CD14-positive monocyte (primary cell): ENCODE measurements at regions not wholly inside any gene's neighbourhood (a gene's known extent, or its start where the extent isn't known, plus 50 kb on each side); places are given as distances from the start of the nearest gene placed in this dataset.

ENCODE experiments used
- DNase-seq, 3 donors: peaks; one replicate each; pipeline ENCODE4 v3.0.0-alpha.2; 2011 to 2022
- H2AFZ ChIP-seq: 2 replicates; pipeline ENCODE4 v1.6.0; 2012; ENCODE audit warnings: mild to moderate bottlenecking, low read depth, low read length, inconsistent platforms; ENCODE audit not compliant: insufficient read depth, poor library complexity, severe bottlenecking
- H3K27ac ChIP-seq, 2 donors: 1 replicate in 1 of 2; 2 replicates in 1 of 2; pipeline ENCODE4 v1.5.1; 2012 to 2013; ENCODE audit warnings: low read length in 2 of 2, control low read depth in 1 of 2, inconsistent platforms in 1 of 2, low read depth in 1 of 2, mild to moderate bottlenecking in 1 of 2
- H3K27me3 ChIP-seq, 2 donors: one replicate each; pipeline versions ENCODE4 v1.6.0 to v1.6.1; 2011 to 2013; ENCODE audit warnings: low read length in 2 of 2; ENCODE audit not compliant: control insufficient read depth in 2 of 2, insufficient read depth in 2 of 2
- H3K36me3 ChIP-seq, 2 donors: replicated peaks in 1 of 2; 1 replicate in 1 of 2; 2 replicates in 1 of 2; pipeline versions ENCODE4 v1.5.1 to v1.6.1; 2012 to 2013; ENCODE audit warnings: low read length in 2 of 2, control low read depth in 1 of 2, inconsistent platforms in 1 of 2, mild to moderate bottlenecking in 1 of 2; ENCODE audit not compliant: insufficient read depth in 2 of 2, control insufficient read depth in 1 of 2
- H3K4me1 ChIP-seq, 2 donors: 1 replicate in 1 of 2; 2 replicates in 1 of 2; pipeline versions ENCODE4 v1.5.1 to v1.6.1; 2012 to 2013; ENCODE audit warnings: low read length in 2 of 2, control low read depth in 1 of 2, inconsistent platforms in 1 of 2, mild to moderate bottlenecking in 1 of 2, moderate library complexity in 1 of 2; ENCODE audit not compliant: insufficient read depth in 2 of 2, control insufficient read depth in 1 of 2
- H3K4me2 ChIP-seq: replicated peaks from 2 replicates; pipeline ENCODE3; 2012; ENCODE audit warnings: low read length, moderate library complexity, mild to moderate bottlenecking; ENCODE audit not compliant: poor library complexity, severe bottlenecking; ENCODE audit errors: extremely low read depth
- H3K4me3 ChIP-seq, 3 experiments: fragments of 200-600 bp in 1 of 3; sonication (generic) in 1 of 3; replicated peaks in 1 of 3; 1 replicate in 2 of 3; 2 replicates in 1 of 3; pipeline ENCODE4 v1.5.1; 2011 to 2013; ENCODE audit warnings: low read length in 3 of 3, mild to moderate bottlenecking in 3 of 3, control low read depth in 2 of 3, low read depth in 2 of 3, inconsistent platforms in 1 of 3, moderate library complexity in 1 of 3
- H3K79me2 ChIP-seq: 2 replicates; pipeline ENCODE4 v1.6.0; 2012; ENCODE audit warnings: mild to moderate bottlenecking, control low read depth, inconsistent platforms, low read length, moderate library complexity; ENCODE audit not compliant: insufficient read depth
- H3K9ac ChIP-seq: 2 replicates; pipeline ENCODE4 v1.6.0; 2017; ENCODE audit warnings: low read length, mild to moderate bottlenecking; ENCODE audit not compliant: insufficient read depth, poor library complexity, severe bottlenecking
- H3K9me3 ChIP-seq, 2 donors: replicated peaks in 1 of 2; 1 replicate in 1 of 2; 2 replicates in 1 of 2; pipeline versions ENCODE4 v1.5.1 to v1.6.1; 2012 to 2013; ENCODE audit warnings: low read length in 2 of 2, control low read depth in 1 of 2; ENCODE audit not compliant: control insufficient read depth in 1 of 2, insufficient read depth in 1 of 2
- H4K20me1 ChIP-seq: 2 replicates; pipeline ENCODE4 v1.6.0; 2012; ENCODE audit warnings: mild to moderate bottlenecking, low read length, control low read depth, moderate library complexity; ENCODE audit not compliant: insufficient read depth
- H3K27ac Mint-ChIP-seq, 7 donors: one replicate each; pipeline ENCODE4 v1.8.0; 2020; ENCODE audit warnings: mild to moderate bottlenecking in 7 of 7, mixed read lengths in 7 of 7, moderate library complexity in 6 of 7, inconsistent platforms in 2 of 7
- H3K27me3 Mint-ChIP-seq, 3 donors: one replicate each; pipeline ENCODE4 v1.8.0; 2021 to 2022; ENCODE audit warnings: low read depth in 3 of 3, mild to moderate bottlenecking in 3 of 3, mixed read lengths in 3 of 3, moderate library complexity in 3 of 3, inconsistent platforms in 1 of 3
- H3K36me3 Mint-ChIP-seq, 2 donors: one replicate each; pipeline ENCODE4 v1.8.0; 2020; ENCODE audit warnings: mixed read lengths in 2 of 2, inconsistent platforms in 1 of 2, mild to moderate bottlenecking in 1 of 2
- H3K4me1 Mint-ChIP-seq: one replicate; pipeline ENCODE4 v1.8.0; 2020; ENCODE audit warnings: mild to moderate bottlenecking, mixed read lengths
- H3K4me3 Mint-ChIP-seq, 2 donors: one replicate each; pipeline ENCODE4 v1.8.0; 2020; ENCODE audit warnings: mild to moderate bottlenecking in 2 of 2, mixed read lengths in 2 of 2, moderate library complexity in 1 of 2
- H3K9me3 Mint-ChIP-seq, 7 donors: one replicate each; pipeline ENCODE4 v1.8.0; 2020 to 2022; ENCODE audit warnings: mixed read lengths in 7 of 7, mild to moderate bottlenecking in 6 of 7, moderate library complexity in 6 of 7, inconsistent platforms in 2 of 7
- CTCF ChIP-seq: fragments of 200-600 bp; IDR thresholded peaks from one replicate; pipeline ENCODE4 v1.8.0; 2022; ENCODE audit warnings: antibody characterized with exemption, mild to moderate bottlenecking
- WGBS: methylation state at CpG from one replicate; pipeline ENCODE4 v1.1.5; 2013; ENCODE audit warnings: missing lambda C conversion rate; ENCODE audit not compliant: insufficient coverage; 5-methylcytosine and 5-hydroxymethylcytosine counted together
- intact Hi-C, 2 donors: fragments of 100-400 bp; cut with micrococcal nuclease; formaldehyde crosslinking; loops; one replicate each; pipeline versions ENCODE4 v1.15.0 to v1.15.1; 2023

- H3K27ac Mint-ChIP-seq: no peak overlapping the region
- no peaks in the 10 kb centered on the region for H3K27me3 ChIP-seq
- intact Hi-C loops: no loop called here
- H3K27ac ChIP-seq: no peak overlapping the region
- no peaks in the 10 kb centered on the region for H3K9me3 ChIP-seq
- H3K9ac ChIP-seq: no peak overlapping the region
- H3K4me3 ChIP-seq: no peak overlapping the region
- H3K79me2 ChIP-seq: no peaks in the 10 kb centered on the region
- H2AFZ ChIP-seq: no peak overlapping the region
- H3K4me1 ChIP-seq: no peaks in the 10 kb centered on the region
- DNase-seq: no peak
- no peak for TF ChIP-seq CTCF
- H3K4me3 Mint-ChIP-seq: no peak overlapping the region
- no peaks in the 10 kb centered on the region for H3K4me1 Mint-ChIP-seq
- H3K4me2 ChIP-seq: no peak overlapping the region
- H3K36me3 ChIP-seq: no peaks in the 10 kb centered on the region
- H3K36me3 Mint-ChIP-seq: no peaks in the 10 kb centered on the region
- no peaks in the 10 kb centered on the region for H4K20me1 ChIP-seq
- peaks cover 0 to 2% (median 0%) of the 10 kb centered on the region in 7 donors for H3K9me3 Mint-ChIP-seq
- H3K27me3 Mint-ChIP-seq: peaks cover 0 to 4% (median 2%) of the 10 kb centered on the region in 3 donors
These were observed 71.5 kb upstream of the PAGE3 start for GRCh38 chrX:55336176-55336575.

GRCh38 chrX:55340896-55341433 lies 76.2 kb upstream of the PAGE3 start:
- H2AFZ ChIP-seq: no peak overlapping the region
- no peaks in the 10 kb centered on the region for H3K4me1 ChIP-seq
- Mint-ChIP-seq H3K9me3 (no peaks in the 10 kb centered on the region), H3K4me1 (peaks cover 4% of the 10 kb centered on the region), H3K27me3 (peaks cover 0 to 4% (median 2%) of the 10 kb centered on the region in 3 donors), H3K4me3 (no peak overlapping the region), H3K36me3 (no peaks in the 10 kb centered on the region), H3K27ac (no peak overlapping the region)
- no peaks in the 10 kb centered on the region for H3K9me3 ChIP-seq
- no peak for TF ChIP-seq CTCF
- no peak overlapping the region for H3K4me2 ChIP-seq
- no peaks in the 10 kb centered on the region for H3K79me2 ChIP-seq
- H3K36me3 ChIP-seq: no peaks in the 10 kb centered on the region
- no peaks in the 10 kb centered on the region for H3K27me3 ChIP-seq
- H4K20me1 ChIP-seq: no peaks in the 10 kb centered on the region
- no peak overlapping the region for H3K4me3 ChIP-seq
- no CpG with 5 or more reads among the region's 4 CpGs for WGBS
- no peak for DNase-seq
- intact Hi-C loops: no loop called here
- no peak overlapping the region for H3K27ac ChIP-seq
- no peak overlapping the region for H3K9ac ChIP-seq
